ENCODE measurements at regions not wholly inside any gene's neighbourhood (a gene's known extent, or its start where the extent isn't known, plus 50 kb on each side); places are given as distances from the start of the nearest gene placed in this dataset.
"Not testable (repeated sequence)": the region's sequence is repeated elsewhere in the genome, so short reads cannot be mapped to it uniquely, and the experiment has no call there.

GRCh38 chr22:23381661-23382427 lies 198.2 kb downstream of the IGLL1 start:
- no peak for DNase-seq (ENCODE audit: low read depth in 2 of 2)

DNA sequence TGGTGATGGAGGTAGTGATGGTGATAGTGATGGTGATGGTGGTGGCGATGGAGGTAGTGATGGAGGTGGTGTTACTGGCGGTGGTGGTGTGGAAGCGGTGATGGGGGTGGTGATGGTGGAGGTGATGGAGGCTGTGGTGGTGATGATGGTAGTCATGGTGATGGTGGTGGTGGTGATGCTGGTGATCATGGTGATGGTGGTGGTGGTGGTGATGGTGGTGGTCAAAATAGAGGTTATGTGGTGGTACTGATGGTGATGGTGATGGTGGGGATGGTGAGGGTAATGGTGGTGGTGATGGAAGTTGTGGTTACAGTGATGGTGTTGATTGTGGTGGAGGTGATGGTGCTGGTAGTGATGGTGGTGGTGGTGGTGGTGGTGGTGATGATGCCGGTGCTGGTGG lies 199.2 kb downstream of the IGLL1 start:
- no peak for DNase-seq (ENCODE audit: low read depth in 2 of 2)

DNA sequence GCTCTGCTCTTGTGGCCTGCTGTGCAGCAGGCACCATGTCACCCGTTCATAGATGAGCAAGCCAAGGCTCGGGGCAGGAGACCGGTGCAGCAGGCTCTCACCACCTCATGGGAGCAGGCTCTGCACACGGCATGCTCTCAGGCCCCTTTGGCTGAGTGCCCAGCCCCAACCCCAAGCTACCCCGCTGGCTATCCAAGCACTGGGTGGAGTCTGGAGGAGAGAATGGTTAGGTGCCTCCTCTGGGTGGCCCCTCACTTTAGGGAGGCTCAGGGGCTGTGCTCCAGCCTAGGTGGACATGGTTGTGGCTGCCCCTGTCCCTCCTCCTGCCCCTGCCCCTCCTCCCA lies 199.9 kb downstream of the IGLL1 start:
- no peak for DNase-seq (ENCODE audit: low read depth in 2 of 2)

DNA sequence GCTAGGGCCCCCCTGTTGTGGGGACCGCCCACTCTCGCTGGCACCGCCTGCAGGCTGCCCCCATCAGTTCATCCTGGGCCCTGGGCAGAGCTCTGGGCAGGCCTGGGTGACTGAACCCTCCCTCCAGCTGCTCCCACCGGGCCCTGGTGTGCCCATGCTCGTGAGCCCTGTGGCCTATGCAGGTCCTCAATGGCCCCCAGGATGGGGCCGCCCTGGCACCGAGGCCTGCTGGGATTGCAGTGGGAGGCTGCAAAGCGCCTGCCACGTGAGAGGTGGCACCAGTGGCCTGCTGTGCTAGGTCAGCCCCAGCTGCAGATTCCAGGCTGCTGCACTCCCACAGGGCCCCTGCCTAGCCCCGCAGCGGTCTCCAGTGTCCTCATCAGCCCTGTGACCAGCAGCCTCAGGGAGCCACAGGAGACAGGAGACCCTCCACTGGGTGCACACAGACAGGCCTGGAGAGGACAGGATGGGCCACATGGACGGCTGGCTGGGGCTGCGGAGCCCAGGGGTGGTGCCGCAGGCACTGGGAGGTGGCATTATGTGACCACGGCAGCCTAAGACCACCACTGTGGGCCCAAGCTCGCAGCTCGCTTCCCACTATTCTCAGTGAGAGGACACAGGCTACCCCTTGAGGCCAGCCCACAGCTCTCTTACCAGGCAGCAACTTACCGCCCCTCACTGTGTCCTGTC lies 199.4 kb downstream of the BCR start:
- not testable (repeated sequence) for DNase-seq (ENCODE audit: low read depth in 2 of 2)

GRCh38 chr22:23377767-23378166 lies 197.5 kb downstream of the BCR start:
- DNase-seq (ENCODE audit: low read depth in 2 of 2), result no peak

- DNase-seq (ENCODE audit: low read depth in 2 of 2), result peak; percentile 20 to 48
Measured at GRCh38 chr22:23376256-23376655, 195.9 kb downstream of the BCR start.

- no peak for DNase-seq (ENCODE audit: low read depth in 2 of 2)
Measured at GRCh38 chr22:23375031-23375827, 194.9 kb downstream of the BCR start.

DNA sequence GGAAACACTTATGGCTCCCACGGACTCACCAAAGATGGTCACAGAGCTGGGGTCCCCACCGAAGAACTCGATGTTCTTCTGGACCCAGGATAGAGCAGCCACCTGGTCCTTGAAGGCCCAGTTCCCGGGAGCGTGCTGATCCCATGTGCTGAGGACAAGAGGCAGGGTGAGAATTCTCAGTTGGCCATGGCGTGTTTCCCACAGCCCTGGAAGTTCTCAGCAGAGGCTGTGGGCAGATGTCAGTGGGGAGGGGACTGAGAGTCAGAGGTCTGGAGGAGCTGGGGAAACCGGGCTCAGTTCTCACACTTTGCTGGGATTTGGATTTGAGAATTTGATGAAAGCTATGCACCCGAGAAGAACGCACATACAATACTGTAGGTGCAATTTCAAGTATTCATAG lies 193.3 kb downstream of the BCR start:
- no peak for DNase-seq (ENCODE audit: low read depth in 2 of 2)

- no peak for DNase-seq (ENCODE audit: low read depth in 2 of 2)
Measured at GRCh38 chr22:23370251-23370650, 189.9 kb downstream of the BCR start.

DNA sequence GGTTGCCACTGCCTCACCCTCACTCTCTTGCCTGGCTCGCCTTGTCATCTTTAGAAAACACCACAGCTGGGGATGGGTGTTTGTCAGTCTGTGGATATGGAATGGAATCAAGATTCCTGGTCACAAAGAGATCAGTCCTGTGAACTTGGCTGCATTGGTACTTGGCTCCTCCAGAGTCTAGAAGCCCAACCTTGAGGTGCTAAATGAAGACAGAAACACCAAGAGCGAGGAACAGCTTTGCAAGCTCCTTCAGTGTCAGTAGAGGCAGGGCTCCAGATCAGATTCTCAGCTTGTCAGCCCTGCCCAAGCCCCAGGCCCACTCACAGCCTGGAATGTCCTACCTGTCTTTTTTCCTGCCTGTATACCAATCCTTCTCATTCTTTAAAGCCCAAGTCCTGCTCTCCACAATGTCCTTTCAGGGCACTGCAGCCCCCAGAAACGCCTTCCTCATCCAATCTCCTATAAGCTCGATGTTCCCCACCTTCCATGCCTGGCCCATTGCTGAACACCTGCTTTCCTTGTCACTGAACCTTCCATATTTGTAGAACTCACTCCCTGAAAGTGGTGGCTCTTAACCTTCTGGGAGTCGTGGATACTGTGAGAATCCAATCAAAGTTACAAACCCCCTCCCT lies 188.9 kb downstream of the BCR start:
- DNase-seq (ENCODE audit: low read depth in 2 of 2), result no peak
